ENCODE measurements at regions not wholly inside any gene's neighbourhood (a gene's known extent, or its start where the extent isn't known, plus 50 kb on each side); places are given as distances from the start of the nearest gene placed in this dataset.

DNA sequence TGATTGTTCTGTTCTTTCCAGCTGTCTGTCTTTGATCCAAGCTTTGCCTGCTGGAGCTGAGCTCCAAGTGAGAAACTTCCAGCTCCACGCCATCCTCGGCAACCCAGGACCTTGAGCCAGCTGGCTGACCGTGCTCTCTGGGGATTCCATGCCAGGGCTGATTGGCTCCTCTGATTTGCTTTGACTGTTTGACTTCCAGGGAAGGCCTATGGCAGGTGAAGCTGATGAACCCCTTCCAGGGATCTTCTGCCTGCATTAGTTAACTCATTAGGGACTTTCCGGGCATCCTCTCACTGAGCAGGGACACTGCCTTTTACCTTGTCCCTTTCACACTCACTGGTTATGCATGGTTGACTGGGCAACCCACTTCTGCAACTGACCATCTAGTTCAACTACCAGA lies 406.1 kb downstream of the RPS6KC1 start:
- ChIA-PET CTCF (interaction anchor here (1.0 kb wide), 1 partner anchor 14 kb away, joined by 3 read pairs; no protein-coding TSS in a partner anchor), POLR2A (no interaction called here)
- no peak overlapping the region for H3K4me3 ChIP-seq (ENCODE audit: low read depth in 2 of 2, low read length in 1 of 2)
- H3F3A ChIP-seq (replicated peaks; ENCODE audit: insufficient read depth): no peaks in the 10 kb centered on the region
- no peaks in the 10 kb centered on the region for H3K4me1 ChIP-seq (ENCODE audit: control insufficient read depth in 1 of 2, insufficient read depth in 2 of 2, low read depth in 1 of 2, low read length in 1 of 2)
- TF ChIP-seq RCOR1 (IDR thresholded peaks at IDR 0.05; ENCODE audit: low read length) (no peak), TCF12 (IDR thresholded peaks at IDR 0.05) (no peak), RAD21 (IDR thresholded peaks at IDR 0.05; ENCODE audit: low read length) (no peak), SMC3 (IDR thresholded peaks at IDR 0.05; ENCODE audit: low read depth, low read length) (no peak), POLR2AphosphoS5 (IDR thresholded peaks at IDR 0.05; ENCODE audit: low read depth, low read length) (no peak), FOXJ3 (CRISPR knock-in tag; IDR thresholded peaks at IDR 0.05) (no peak)
- TF ChIP-seq, protein P1, sequence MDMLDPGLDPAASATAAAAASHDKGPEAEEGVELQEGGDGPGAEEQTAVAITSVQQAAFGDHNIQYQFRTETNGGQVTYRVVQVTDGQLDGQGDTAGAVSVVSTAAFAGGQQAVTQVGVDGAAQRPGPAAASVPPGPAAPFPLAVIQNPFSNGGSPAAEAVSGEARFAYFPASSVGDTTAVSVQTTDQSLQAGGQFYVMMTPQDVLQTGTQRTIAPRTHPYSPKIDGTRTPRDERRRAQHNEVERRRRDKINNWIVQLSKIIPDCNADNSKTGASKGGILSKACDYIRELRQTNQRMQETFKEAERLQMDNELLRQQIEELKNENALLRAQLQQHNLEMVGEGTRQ (IDR thresholded peaks at IDR 0.05; ENCODE audit: borderline replicate concordance, low read depth, low read length): no peak
- TF ChIP-seq, protein P2, sequence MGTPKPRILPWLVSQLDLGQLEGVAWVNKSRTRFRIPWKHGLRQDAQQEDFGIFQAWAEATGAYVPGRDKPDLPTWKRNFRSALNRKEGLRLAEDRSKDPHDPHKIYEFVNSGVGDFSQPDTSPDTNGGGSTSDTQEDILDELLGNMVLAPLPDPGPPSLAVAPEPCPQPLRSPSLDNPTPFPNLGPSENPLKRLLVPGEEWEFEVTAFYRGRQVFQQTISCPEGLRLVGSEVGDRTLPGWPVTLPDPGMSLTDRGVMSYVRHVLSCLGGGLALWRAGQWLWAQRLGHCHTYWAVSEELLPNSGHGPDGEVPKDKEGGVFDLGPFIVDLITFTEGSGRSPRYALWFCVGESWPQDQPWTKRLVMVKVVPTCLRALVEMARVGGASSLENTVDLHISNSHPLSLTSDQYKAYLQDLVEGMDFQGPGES (IDR thresholded peaks at IDR 0.05; ENCODE audit: low read depth, low read length): no peak
- H3K4me2 ChIP-seq: no peak overlapping the region
- no peak for DNase-seq
- H3K9me3 ChIP-seq: no peaks in the 10 kb centered on the region
- no peaks in the 10 kb centered on the region for H3K27me3 ChIP-seq (ENCODE audit: insufficient read depth)
- no peaks in the 10 kb centered on the region for H3K36me3 ChIP-seq (replicated peaks in 1 of 2; ENCODE audit: control insufficient read depth in 1 of 2, insufficient read depth in 2 of 2, low read length in 1 of 2)
- H3K79me2 ChIP-seq (ENCODE audit: insufficient read depth): no peaks in the 10 kb centered on the region
- H2AFZ ChIP-seq (ENCODE audit: low read depth): no peak overlapping the region
- WGBS (ENCODE audit: low lambda C conversion rate): 70% methylated on average over 1 of the region's 4 CpGs
- no peak overlapping the region for H3K27ac ChIP-seq (ENCODE audit: low read depth in 2 of 2, low read length in 1 of 2)
- H3K9me2 ChIP-seq: no peaks in the 10 kb centered on the region
- no peak overlapping the region for H3K9ac ChIP-seq
- no peaks in the 10 kb centered on the region for H4K20me1 ChIP-seq (ENCODE audit: insufficient read depth)

DNA sequence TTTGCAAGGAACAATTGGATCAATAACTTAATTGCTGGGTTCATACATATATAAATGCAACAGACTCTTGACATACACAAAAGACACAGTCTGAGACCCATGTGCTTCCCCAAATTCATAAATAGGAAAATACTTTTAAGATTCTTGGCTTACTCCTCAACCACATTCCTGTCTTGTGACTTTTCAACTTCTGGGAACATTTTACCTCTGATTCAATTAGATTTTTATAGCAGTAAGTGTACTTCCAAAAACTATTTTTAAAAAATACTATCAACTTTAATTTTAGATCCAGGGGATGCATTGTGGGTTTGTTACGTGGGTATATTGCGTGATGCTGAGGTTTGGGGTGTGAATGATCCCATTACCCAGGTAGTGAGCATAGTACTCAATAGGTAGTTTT lies 406.7 kb downstream of the RPS6KC1 start:
- Histone ChIP-seq H3K27ac (ENCODE audit: low read depth in 2 of 2, low read length in 1 of 2) (no peak overlapping the region), H3K9me3 (no peaks in the 10 kb centered on the region), H3K4me3 (ENCODE audit: low read depth in 2 of 2, low read length in 1 of 2) (no peak overlapping the region), H3K36me3 (replicated peaks in 1 of 2; ENCODE audit: control insufficient read depth in 1 of 2, insufficient read depth in 2 of 2, low read length in 1 of 2) (no peaks in the 10 kb centered on the region), H3K9me2 (no peaks in the 10 kb centered on the region), H3K4me2 (no peak overlapping the region), H3K79me2 (ENCODE audit: insufficient read depth) (no peaks in the 10 kb centered on the region), H3K9ac (no peak overlapping the region), H3F3A (replicated peaks; ENCODE audit: insufficient read depth) (no peaks in the 10 kb centered on the region), H3K4me1 (ENCODE audit: control insufficient read depth in 1 of 2, insufficient read depth in 2 of 2, low read depth in 1 of 2, low read length in 1 of 2) (no peaks in the 10 kb centered on the region), H3K27me3 (ENCODE audit: insufficient read depth) (no peaks in the 10 kb centered on the region), H4K20me1 (ENCODE audit: insufficient read depth) (no peaks in the 10 kb centered on the region), H2AFZ (ENCODE audit: low read depth) (no peak overlapping the region)
- ChIA-PET CTCF (no interaction called here), POLR2A (no interaction called here)
- DNase-seq: no peak
- WGBS (ENCODE audit: low lambda C conversion rate): 53% methylated on average over 2 of the region's 2 CpGs
- TF ChIP-seq YY1 (IDR thresholded peaks at IDR 0.05; ENCODE audit: low read depth) (no peak), TAF1 (IDR thresholded peaks at IDR 0.05; ENCODE audit: borderline replicate concordance, low read depth, low read length) (no peak), FOXJ3 (CRISPR knock-in tag; IDR thresholded peaks at IDR 0.05) (no peak), RXRA (IDR thresholded peaks at IDR 0.05; ENCODE audit: borderline replicate concordance, low read depth) (no peak), EZH2phosphoT487 (IDR thresholded peaks at IDR 0.05; ENCODE audit: borderline replicate concordance, low read depth) (no peak), RCOR1 (IDR thresholded peaks at IDR 0.05; ENCODE audit: low read length) (no peak), NRF1 (IDR thresholded peaks at IDR 0.05; ENCODE audit: low read depth, low read length) (no peak), NFIC (IDR thresholded peaks at IDR 0.05; ENCODE audit: borderline replicate concordance) (no peak), FOSL2 (IDR thresholded peaks at IDR 0.05; ENCODE audit: borderline replicate concordance, low read depth) (no peak), POLR2AphosphoS5 (IDR thresholded peaks at IDR 0.05; ENCODE audit: low read depth, low read length) (no peak), EP300 (IDR thresholded peaks at IDR 0.05; ENCODE audit: borderline replicate concordance in 1 of 2, low read depth in 1 of 2, low read length in 1 of 2) (no peak), JUND (IDR thresholded peaks at IDR 0.05) (no peak), CHD2 (IDR thresholded peaks at IDR 0.05; ENCODE audit: low read length, partially characterized antibody) (no peak), SMC3 (IDR thresholded peaks at IDR 0.05; ENCODE audit: low read depth, low read length) (no peak)
- TF ChIP-seq, protein P3, sequence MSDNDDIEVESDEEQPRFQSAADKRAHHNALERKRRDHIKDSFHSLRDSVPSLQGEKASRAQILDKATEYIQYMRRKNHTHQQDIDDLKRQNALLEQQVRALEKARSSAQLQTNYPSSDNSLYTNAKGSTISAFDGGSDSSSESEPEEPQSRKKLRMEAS (IDR thresholded peaks at IDR 0.05; ENCODE audit: low read depth): no peak
- TF ChIP-seq, protein P4, sequence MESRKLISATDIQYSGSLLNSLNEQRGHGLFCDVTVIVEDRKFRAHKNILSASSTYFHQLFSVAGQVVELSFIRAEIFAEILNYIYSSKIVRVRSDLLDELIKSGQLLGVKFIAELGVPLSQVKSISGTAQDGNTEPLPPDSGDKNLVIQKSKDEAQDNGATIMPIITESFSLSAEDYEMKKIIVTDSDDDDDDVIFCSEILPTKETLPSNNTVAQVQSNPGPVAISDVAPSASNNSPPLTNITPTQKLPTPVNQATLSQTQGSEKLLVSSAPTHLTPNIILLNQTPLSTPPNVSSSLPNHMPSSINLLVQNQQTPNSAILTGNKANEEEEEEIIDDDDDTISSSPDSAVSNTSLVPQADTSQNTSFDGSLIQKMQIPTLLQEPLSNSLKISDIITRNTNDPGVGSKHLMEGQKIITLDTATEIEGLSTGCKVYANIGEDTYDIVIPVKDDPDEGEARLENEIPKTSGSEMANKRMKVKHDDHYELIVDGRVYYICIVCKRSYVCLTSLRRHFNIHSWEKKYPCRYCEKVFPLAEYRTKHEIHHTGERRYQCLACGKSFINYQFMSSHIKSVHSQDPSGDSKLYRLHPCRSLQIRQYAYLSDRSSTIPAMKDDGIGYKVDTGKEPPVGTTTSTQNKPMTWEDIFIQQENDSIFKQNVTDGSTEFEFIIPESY (IDR thresholded peaks at IDR 0.05; ENCODE audit: borderline replicate concordance, low read depth): no peak
- TF ChIP-seq, protein P5, sequence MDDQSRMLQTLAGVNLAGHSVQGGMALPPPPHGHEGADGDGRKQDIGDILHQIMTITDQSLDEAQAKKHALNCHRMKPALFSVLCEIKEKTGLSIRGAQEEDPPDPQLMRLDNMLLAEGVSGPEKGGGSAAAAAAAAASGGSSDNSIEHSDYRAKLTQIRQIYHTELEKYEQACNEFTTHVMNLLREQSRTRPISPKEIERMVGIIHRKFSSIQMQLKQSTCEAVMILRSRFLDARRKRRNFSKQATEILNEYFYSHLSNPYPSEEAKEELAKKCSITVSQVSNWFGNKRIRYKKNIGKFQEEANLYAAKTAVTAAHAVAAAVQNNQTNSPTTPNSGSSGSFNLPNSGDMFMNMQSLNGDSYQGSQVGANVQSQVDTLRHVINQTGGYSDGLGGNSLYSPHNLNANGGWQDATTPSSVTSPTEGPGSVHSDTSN (IDR thresholded peaks at IDR 0.05): no peak

Data from SK-N-SH (cell line).